ENCODE measurements at regions not wholly inside any gene's neighbourhood (a gene's known extent, or its start where the extent isn't known, plus 50 kb on each side); places are given as distances from the start of the nearest gene placed in this dataset.

GRCh38 chr12:85573635-85574214 is 262.5 kb downstream of the RASSF9 start:
- no peak for TF ChIP-seq CTCF (IDR thresholded peaks at IDR 0.05)
- H3K4me3 Mint-ChIP-seq = no peak overlapping the region
- CTCF ChIA-PET = no interaction called here
- no peak overlapping the region for H3K27ac ChIP-seq (ENCODE audit: low read depth in 1 of 2, low read length in 2 of 2)
- no peaks in the 10 kb centered on the region for H3K4me1 Mint-ChIP-seq (ENCODE audit: low read depth)
- H3K4me3 ChIP-seq (ENCODE audit: low read length) = no peak overlapping the region
- no peaks in the 10 kb centered on the region for H3K36me3 ChIP-seq (ENCODE audit: insufficient read depth, low read length)
- POLR2A ChIA-PET = no interaction called here
- H3K4me1 ChIP-seq (ENCODE audit: insufficient read depth, low read length) = no peaks in the 10 kb centered on the region
- intact Hi-C loops (cut with DNase I, micrococcal nuclease) = no loop called here
- no peaks in the 10 kb centered on the region for H3K9me3 Mint-ChIP-seq
- no peaks in the 10 kb centered on the region for H3K9me3 ChIP-seq (ENCODE audit: control insufficient read depth in 1 of 2, insufficient read depth in 1 of 2, low read length in 2 of 2)
- H3K27ac Mint-ChIP-seq = no peak overlapping the region
- no peaks in the 10 kb centered on the region for H3K27me3 ChIP-seq (ENCODE audit: control insufficient read depth in 1 of 2, insufficient read depth in 2 of 2, low read length in 2 of 2)
- H3K36me3 Mint-ChIP-seq (ENCODE audit: low read depth) = no peaks in the 10 kb centered on the region
- no peaks in the 10 kb centered on the region for H3K27me3 Mint-ChIP-seq
- DNase-seq (no peak), ATAC-seq (ENCODE audit: poor library complexity) (no peak)

GRCh38 chr12:85574291-85574690 is 261.9 kb downstream of the RASSF9 start:
- TF ChIP-seq CTCF (IDR thresholded peaks at IDR 0.05) = no peak
- ChIA-PET POLR2A (no interaction called here), CTCF (no interaction called here)
- H3K4me1 Mint-ChIP-seq (ENCODE audit: low read depth) = no peaks in the 10 kb centered on the region
- no peak overlapping the region for H3K27ac ChIP-seq (ENCODE audit: low read depth in 1 of 2, low read length in 2 of 2)
- ATAC-seq (ENCODE audit: poor library complexity) (no peak), DNase-seq (no peak)
- H3K4me3 Mint-ChIP-seq = no peak overlapping the region
- no peaks in the 10 kb centered on the region for H3K4me1 ChIP-seq (ENCODE audit: insufficient read depth, low read length)
- H3K36me3 ChIP-seq (ENCODE audit: insufficient read depth, low read length) = no peaks in the 10 kb centered on the region
- H3K27me3 Mint-ChIP-seq = no peaks in the 10 kb centered on the region
- H3K9me3 Mint-ChIP-seq = no peaks in the 10 kb centered on the region
- H3K9me3 ChIP-seq (ENCODE audit: control insufficient read depth in 1 of 2, insufficient read depth in 1 of 2, low read length in 2 of 2) = no peaks in the 10 kb centered on the region
- no peaks in the 10 kb centered on the region for H3K27me3 ChIP-seq (ENCODE audit: control insufficient read depth in 1 of 2, insufficient read depth in 2 of 2, low read length in 2 of 2)
- H3K27ac Mint-ChIP-seq = no peak overlapping the region
- H3K36me3 Mint-ChIP-seq (ENCODE audit: low read depth) = no peaks in the 10 kb centered on the region
- intact Hi-C loops (cut with DNase I, micrococcal nuclease) = no loop called here
- H3K4me3 ChIP-seq (ENCODE audit: low read length) = no peak overlapping the region

GRCh38 chr12:85575120-85576096 is 260.8 kb downstream of the RASSF9 start:
- no peak overlapping the region for H3K27ac Mint-ChIP-seq

More at GRCh38 chr12:85575120-85576096, 260.8 kb downstream of the RASSF9 start:
- H3K4me3 ChIP-seq (ENCODE audit: low read length) = no peak overlapping the region
- Mint-ChIP-seq H3K27me3 (no peaks in the 10 kb centered on the region), H3K36me3 (ENCODE audit: low read depth) (no peaks in the 10 kb centered on the region), H3K9me3 (no peaks in the 10 kb centered on the region), H3K4me3 (no peak overlapping the region), H3K4me1 (ENCODE audit: low read depth) (no peaks in the 10 kb centered on the region)
- H3K4me1 ChIP-seq (ENCODE audit: insufficient read depth, low read length) = no peaks in the 10 kb centered on the region
- DNase-seq (peak in 1 of 14 experiments; percentile 1), ATAC-seq (ENCODE audit: poor library complexity) (no peak)
- no peak for TF ChIP-seq CTCF (IDR thresholded peaks at IDR 0.05)
- CTCF ChIA-PET = no interaction called here
- no peaks in the 10 kb centered on the region for H3K36me3 ChIP-seq (ENCODE audit: insufficient read depth, low read length)
- intact Hi-C loops (cut with DNase I, micrococcal nuclease) = no loop called here
- POLR2A ChIA-PET = no interaction called here
- no peak overlapping the region for H3K27ac ChIP-seq (ENCODE audit: low read depth in 1 of 2, low read length in 2 of 2)
- H3K27me3 ChIP-seq (ENCODE audit: control insufficient read depth in 1 of 2, insufficient read depth in 2 of 2, low read length in 2 of 2) = no peaks in the 10 kb centered on the region
- no peaks in the 10 kb centered on the region for H3K9me3 ChIP-seq (ENCODE audit: control insufficient read depth in 1 of 2, insufficient read depth in 1 of 2, low read length in 2 of 2)
